ENCODE measurements at regions not wholly inside any gene's neighbourhood (a gene's known extent, or its start where the extent isn't known, plus 50 kb on each side); places are given as distances from the start of the nearest gene placed in this dataset.

DNA sequence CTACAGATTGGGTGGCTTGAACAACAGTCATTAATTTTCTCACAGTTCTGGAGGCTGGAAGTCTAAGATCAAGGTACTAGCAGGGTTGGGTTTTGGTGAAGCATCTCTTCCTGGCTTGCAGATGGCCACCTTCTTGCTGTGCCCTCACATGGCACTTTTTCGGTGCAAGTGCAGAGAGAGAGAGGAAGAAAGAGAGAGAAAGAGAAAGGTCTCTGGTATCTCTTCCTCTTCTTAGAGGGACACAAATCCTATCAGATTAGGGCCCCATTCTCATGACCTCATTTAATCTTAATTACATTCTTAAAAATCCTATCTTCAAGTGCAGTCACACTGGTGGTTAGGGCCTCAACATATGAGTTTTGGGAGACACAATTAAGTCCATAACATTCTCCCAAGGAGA lies 167.1 kb downstream of the NFKBIZ start:
- ChIA-PET POLR2A (interaction anchor here (0.9 to 1.3 kb wide), 4 partner anchors 10 to 160 kb away, joined by 3 read pairs; no protein-coding TSS in a partner anchor), CTCF (ENCODE audit: unreplicated experiment) (no interaction called here)
- Histone ChIP-seq H3K27ac (ENCODE audit: low read depth, low read length, poor library complexity, severe bottlenecking) (no peak overlapping the region), H2AFZ (ENCODE audit: low read length) (peak overlapping the region; percentile 19; the same call in 1 of the 2 replicates), H3K4me2 (ENCODE audit: low read length) (no peak overlapping the region), H3K4me1 (ENCODE audit: insufficient read depth, low read length, poor library complexity, severe bottlenecking) (no peaks in the 10 kb centered on the region), H3K79me2 (ENCODE audit: insufficient read depth, low read depth, low read length) (no peaks in the 10 kb centered on the region), H3K9me2 (ENCODE audit: insufficient read depth, low read length) (no peaks in the 10 kb centered on the region), H4K20me1 (ENCODE audit: insufficient read depth, low read length) (no peaks in the 10 kb centered on the region), H3K36me3 (ENCODE audit: insufficient read depth, low read length) (no peaks in the 10 kb centered on the region), H3K9me3 (ENCODE audit: low read length) (no peaks in the 10 kb centered on the region), H3K4me3 (ENCODE audit: low read depth, low read length, poor library complexity, severe bottlenecking) (no peak overlapping the region)
- DNase-seq (ENCODE audit: low spot score), result no peak
- no TSS peak for BruUV-seq (replicated peaks)
- TF ChIP-seq EZH2phosphoT487 (IDR thresholded peaks at IDR 0.05; ENCODE audit: borderline replicate concordance, low read depth, low read length), result no peak
- TF ChIP-seq, protein P1, sequence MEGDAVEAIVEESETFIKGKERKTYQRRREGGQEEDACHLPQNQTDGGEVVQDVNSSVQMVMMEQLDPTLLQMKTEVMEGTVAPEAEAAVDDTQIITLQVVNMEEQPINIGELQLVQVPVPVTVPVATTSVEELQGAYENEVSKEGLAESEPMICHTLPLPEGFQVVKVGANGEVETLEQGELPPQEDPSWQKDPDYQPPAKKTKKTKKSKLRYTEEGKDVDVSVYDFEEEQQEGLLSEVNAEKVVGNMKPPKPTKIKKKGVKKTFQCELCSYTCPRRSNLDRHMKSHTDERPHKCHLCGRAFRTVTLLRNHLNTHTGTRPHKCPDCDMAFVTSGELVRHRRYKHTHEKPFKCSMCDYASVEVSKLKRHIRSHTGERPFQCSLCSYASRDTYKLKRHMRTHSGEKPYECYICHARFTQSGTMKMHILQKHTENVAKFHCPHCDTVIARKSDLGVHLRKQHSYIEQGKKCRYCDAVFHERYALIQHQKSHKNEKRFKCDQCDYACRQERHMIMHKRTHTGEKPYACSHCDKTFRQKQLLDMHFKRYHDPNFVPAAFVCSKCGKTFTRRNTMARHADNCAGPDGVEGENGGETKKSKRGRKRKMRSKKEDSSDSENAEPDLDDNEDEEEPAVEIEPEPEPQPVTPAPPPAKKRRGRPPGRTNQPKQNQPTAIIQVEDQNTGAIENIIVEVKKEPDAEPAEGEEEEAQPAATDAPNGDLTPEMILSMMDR (conservative IDR thresholded peaks at IDR 0.05; ENCODE audit: low read length), result no peak
- intact Hi-C loops (cut with micrococcal nuclease; ENCODE audit: unreplicated experiment), result no loop called here

DNA sequence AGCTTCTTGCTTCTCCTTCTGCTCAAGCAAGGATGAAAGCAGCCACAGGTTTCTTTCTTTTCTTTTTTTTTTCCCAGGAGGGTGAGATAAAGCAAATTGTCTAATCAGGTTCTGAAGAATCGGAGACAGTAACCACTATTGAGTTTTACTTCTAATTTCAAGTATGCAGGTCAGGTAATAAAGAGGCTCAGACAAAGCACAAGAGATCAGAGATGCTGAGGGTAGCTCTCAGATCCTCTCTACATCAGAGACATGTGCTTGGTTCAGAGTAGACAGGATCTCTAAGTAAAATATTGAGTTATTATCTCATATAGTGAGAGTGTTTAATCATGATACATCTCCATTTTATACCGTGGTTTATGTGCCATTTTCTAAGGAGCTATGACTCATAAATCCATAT lies 168.5 kb downstream of the NFKBIZ start:
- no peaks in the 10 kb centered on the region for H3K4me1 ChIP-seq (ENCODE audit: insufficient read depth, low read length, poor library complexity, severe bottlenecking)
- BruUV-seq (replicated peaks), result no TSS peak
- ChIA-PET POLR2A (interaction anchor here (0.8 to 3.2 kb wide), 8 partner anchors 9 to 79 kb away, joined by 3 to 12 read pairs (median 4); no protein-coding TSS in a partner anchor), CTCF (ENCODE audit: unreplicated experiment) (no interaction called here)
- no peak overlapping the region for H3K27ac ChIP-seq (ENCODE audit: low read depth, low read length, poor library complexity, severe bottlenecking)
- no peaks in the 10 kb centered on the region for H4K20me1 ChIP-seq (ENCODE audit: insufficient read depth, low read length)
- H3K9me3 ChIP-seq (ENCODE audit: low read length), result no peaks in the 10 kb centered on the region
- H3K79me2 ChIP-seq (ENCODE audit: insufficient read depth, low read depth, low read length), result no peaks in the 10 kb centered on the region
- TF ChIP-seq EZH2phosphoT487 (IDR thresholded peaks at IDR 0.05; ENCODE audit: borderline replicate concordance, low read depth, low read length), result no peak
- TF ChIP-seq, protein P1 (conservative IDR thresholded peaks at IDR 0.05; ENCODE audit: low read length), result no peak
- no peaks in the 10 kb centered on the region for H3K36me3 ChIP-seq (ENCODE audit: insufficient read depth, low read length)
- DNase-seq (ENCODE audit: low spot score), result no peak
- no peaks in the 10 kb centered on the region for H3K9me2 ChIP-seq (ENCODE audit: insufficient read depth, low read length)
- H3K4me3 ChIP-seq (ENCODE audit: low read depth, low read length, poor library complexity, severe bottlenecking), result no peak overlapping the region
- H3K4me2 ChIP-seq (ENCODE audit: low read length), result no peak overlapping the region
- intact Hi-C loops (cut with micrococcal nuclease; ENCODE audit: unreplicated experiment), result no loop called here
- H2AFZ ChIP-seq (ENCODE audit: low read length), result no peak overlapping the region

DNA sequence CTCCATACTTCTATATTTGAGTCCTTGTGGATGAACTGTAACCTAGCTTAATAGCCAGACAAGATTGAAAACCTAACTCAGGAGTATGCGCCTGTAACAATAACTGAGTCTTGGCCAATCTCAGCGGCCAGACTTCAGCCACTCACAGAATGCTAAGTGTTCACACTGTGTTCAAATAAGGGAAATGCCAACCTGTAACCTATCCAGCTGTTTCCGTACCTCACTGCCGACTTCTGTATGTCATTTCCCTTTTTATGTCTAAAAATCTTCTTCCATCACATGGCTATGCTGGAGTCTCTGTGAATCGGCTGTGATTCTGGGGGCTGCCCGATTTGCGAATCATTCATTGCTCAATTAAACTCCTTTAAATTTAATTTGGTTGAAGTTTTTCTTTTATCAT lies 169.2 kb downstream of the NFKBIZ start:
- H3K27ac ChIP-seq (ENCODE audit: low read depth, low read length, poor library complexity, severe bottlenecking), result no peak overlapping the region
- no peak overlapping the region for H3K4me2 ChIP-seq (ENCODE audit: low read length)
- no peak for DNase-seq (ENCODE audit: low spot score)
- no peaks in the 10 kb centered on the region for H3K4me1 ChIP-seq (ENCODE audit: insufficient read depth, low read length, poor library complexity, severe bottlenecking)
- intact Hi-C loops (cut with micrococcal nuclease; ENCODE audit: unreplicated experiment), result no loop called here
- no peaks in the 10 kb centered on the region for H3K36me3 ChIP-seq (ENCODE audit: insufficient read depth, low read length)
- CTCF ChIA-PET (ENCODE audit: unreplicated experiment), result no interaction called here
- no peaks in the 10 kb centered on the region for H3K79me2 ChIP-seq (ENCODE audit: insufficient read depth, low read depth, low read length)
- H4K20me1 ChIP-seq (ENCODE audit: insufficient read depth, low read length), result no peaks in the 10 kb centered on the region
- no TSS peak for BruUV-seq (replicated peaks)
- POLR2A ChIA-PET, result interaction anchor here (0.7 to 3.2 kb wide), 8 partner anchors 10 to 217 kb away, joined by 3 to 12 read pairs (median 4); no protein-coding TSS in a partner anchor
- H3K9me2 ChIP-seq (ENCODE audit: insufficient read depth, low read length), result no peaks in the 10 kb centered on the region
- TF ChIP-seq, protein P1 (conservative IDR thresholded peaks at IDR 0.05; ENCODE audit: low read length), result no peak
- TF ChIP-seq EZH2phosphoT487 (IDR thresholded peaks at IDR 0.05; ENCODE audit: borderline replicate concordance, low read depth, low read length), result no peak
- no peaks in the 10 kb centered on the region for H3K9me3 ChIP-seq (ENCODE audit: low read length)
- H3K4me3 ChIP-seq (ENCODE audit: low read depth, low read length, poor library complexity, severe bottlenecking), result no peak overlapping the region
- H2AFZ ChIP-seq (ENCODE audit: low read length), result no peak overlapping the region
